ENCODE measurements at regions not wholly inside any gene's neighbourhood (a gene's known extent, or its start where the extent isn't known, plus 50 kb on each side); places are given as distances from the start of the nearest gene placed in this dataset.

DNA sequence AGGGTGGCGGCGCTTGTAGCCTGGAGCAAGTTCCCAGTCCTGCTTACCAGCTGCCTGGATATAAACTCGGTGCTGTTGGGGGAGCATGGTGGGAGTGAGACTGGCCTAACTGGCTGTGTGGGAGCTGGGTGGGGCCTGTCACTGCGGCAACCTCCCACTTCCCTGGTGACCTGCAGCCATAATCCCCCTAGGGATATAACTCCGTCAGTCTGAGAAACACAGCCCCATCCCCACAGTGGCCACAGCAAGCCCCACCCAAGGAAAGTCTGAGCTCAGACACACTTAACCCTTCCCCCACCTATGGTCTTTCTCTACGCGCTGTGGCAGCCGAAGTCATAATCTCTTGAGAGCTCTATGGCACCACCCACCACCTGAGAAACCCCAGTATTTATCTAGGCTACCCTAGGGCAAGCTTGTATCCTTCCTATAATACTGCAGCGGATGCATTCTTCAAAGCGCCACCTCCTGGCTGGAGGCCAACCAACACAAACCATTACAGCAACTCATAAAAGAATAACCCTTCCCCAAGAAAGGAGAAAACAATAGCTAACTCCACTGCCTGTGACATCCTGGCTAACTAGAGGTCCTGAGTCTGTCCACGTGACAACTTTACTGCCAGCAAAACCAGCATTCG is 57.4 kb downstream of the ZNF648 start:
- H3K36me3 ChIP-seq (ENCODE audit: control insufficient read depth, insufficient read depth, low read length): no peaks in the 10 kb centered on the region
- no peaks in the 10 kb centered on the region for H3K4me1 ChIP-seq
- TF ChIP-seq, protein P1, sequence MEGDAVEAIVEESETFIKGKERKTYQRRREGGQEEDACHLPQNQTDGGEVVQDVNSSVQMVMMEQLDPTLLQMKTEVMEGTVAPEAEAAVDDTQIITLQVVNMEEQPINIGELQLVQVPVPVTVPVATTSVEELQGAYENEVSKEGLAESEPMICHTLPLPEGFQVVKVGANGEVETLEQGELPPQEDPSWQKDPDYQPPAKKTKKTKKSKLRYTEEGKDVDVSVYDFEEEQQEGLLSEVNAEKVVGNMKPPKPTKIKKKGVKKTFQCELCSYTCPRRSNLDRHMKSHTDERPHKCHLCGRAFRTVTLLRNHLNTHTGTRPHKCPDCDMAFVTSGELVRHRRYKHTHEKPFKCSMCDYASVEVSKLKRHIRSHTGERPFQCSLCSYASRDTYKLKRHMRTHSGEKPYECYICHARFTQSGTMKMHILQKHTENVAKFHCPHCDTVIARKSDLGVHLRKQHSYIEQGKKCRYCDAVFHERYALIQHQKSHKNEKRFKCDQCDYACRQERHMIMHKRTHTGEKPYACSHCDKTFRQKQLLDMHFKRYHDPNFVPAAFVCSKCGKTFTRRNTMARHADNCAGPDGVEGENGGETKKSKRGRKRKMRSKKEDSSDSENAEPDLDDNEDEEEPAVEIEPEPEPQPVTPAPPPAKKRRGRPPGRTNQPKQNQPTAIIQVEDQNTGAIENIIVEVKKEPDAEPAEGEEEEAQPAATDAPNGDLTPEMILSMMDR (IDR thresholded peaks at IDR 0.05): no peak
- H3K4me3 ChIP-seq (ENCODE audit: low read depth, low read length): no peak overlapping the region
- H2AFZ ChIP-seq: no peak overlapping the region
- H3K9me3 ChIP-seq (ENCODE audit: control insufficient read depth, low read length): no peaks in the 10 kb centered on the region
- H3K27me3 ChIP-seq (ENCODE audit: control insufficient read depth, insufficient read depth, low read length): no peaks in the 10 kb centered on the region
- no peaks in the 10 kb centered on the region for H3K79me2 ChIP-seq
- no peak overlapping the region for H3K27ac ChIP-seq
- H3K4me2 ChIP-seq (ENCODE audit: low read length): no peak overlapping the region
- no peak overlapping the region for H3K9ac ChIP-seq

DNA sequence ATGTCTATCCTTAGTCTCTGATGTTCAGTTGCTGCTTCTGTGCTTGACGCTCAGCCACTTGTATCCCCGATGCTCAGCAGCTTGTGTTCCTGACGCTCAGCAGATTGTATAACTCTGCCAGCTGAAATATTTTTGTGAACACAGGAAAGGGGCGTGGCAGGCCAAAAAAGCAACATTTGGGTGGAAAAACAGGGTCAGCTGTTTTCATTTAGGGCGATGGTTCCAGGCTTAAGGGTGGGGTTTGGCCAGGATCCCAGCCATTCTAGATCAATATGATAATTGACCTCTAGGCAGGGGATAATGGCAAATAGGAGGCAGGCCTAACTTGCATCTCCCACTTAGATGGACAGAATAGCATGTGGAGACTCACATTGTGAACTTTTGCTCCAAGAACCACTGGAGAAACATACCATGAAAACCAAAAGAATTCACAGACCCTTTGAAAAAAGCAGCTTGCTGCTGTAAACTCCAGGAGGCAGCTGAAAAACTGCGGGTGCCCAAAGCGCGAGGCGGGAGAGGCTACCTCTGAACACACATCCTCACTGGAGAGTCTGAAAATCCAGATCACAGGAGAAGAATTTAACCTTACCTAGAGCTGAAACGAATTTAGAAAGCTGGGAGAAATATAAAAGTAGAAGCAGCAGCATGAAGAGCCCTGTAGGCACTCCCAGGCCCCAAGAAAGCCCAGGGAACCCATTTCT is 58.3 kb downstream of the ZNF648 start:
- no peak overlapping the region for H3K9ac ChIP-seq
- H3K36me3 ChIP-seq (ENCODE audit: control insufficient read depth, insufficient read depth, low read length): no peaks in the 10 kb centered on the region
- TF ChIP-seq, protein P1 (IDR thresholded peaks at IDR 0.05): no peak
- H3K79me2 ChIP-seq: no peaks in the 10 kb centered on the region
- no peak overlapping the region for H3K4me2 ChIP-seq (ENCODE audit: low read length)
- no peaks in the 10 kb centered on the region for H3K4me1 ChIP-seq
- no peak overlapping the region for H2AFZ ChIP-seq
- no peaks in the 10 kb centered on the region for H3K27me3 ChIP-seq (ENCODE audit: control insufficient read depth, insufficient read depth, low read length)
- no peak overlapping the region for H3K4me3 ChIP-seq (ENCODE audit: low read depth, low read length)
- H3K9me3 ChIP-seq (ENCODE audit: control insufficient read depth, low read length): no peaks in the 10 kb centered on the region
- H3K27ac ChIP-seq: no peak overlapping the region

DNA sequence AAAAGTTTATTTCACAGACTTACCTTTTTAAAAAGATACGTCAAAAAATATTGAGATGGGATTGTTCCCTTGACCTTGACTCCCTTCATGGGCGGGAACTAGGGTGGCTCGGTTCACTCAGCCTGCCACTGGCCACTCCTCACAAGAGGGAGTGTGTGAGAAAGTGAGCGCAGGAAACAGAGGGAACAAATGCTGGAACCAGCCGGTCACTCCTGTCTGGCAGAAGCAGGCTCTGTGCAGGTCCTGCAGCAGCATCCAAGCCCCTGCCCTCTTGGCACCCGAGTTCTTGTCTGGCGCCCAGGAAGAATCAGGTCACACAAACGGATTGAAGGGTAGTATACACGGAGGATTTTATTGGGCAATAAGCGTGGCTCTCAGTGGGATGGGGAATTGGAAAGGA is 58.9 kb downstream of the ZNF648 start:
- Histone ChIP-seq H3K27ac (no peak overlapping the region), H3K27me3 (ENCODE audit: control insufficient read depth, insufficient read depth, low read length) (no peaks in the 10 kb centered on the region), H3K4me2 (ENCODE audit: low read length) (no peak overlapping the region), H3K4me1 (no peaks in the 10 kb centered on the region), H3K36me3 (ENCODE audit: control insufficient read depth, insufficient read depth, low read length) (no peaks in the 10 kb centered on the region), H2AFZ (no peak overlapping the region), H3K4me3 (ENCODE audit: low read depth, low read length) (no peak overlapping the region), H3K9me3 (ENCODE audit: control insufficient read depth, low read length) (no peaks in the 10 kb centered on the region), H3K79me2 (no peaks in the 10 kb centered on the region), H3K9ac (no peak overlapping the region)
- TF ChIP-seq, protein P1 (IDR thresholded peaks at IDR 0.05): no peak

DNA sequence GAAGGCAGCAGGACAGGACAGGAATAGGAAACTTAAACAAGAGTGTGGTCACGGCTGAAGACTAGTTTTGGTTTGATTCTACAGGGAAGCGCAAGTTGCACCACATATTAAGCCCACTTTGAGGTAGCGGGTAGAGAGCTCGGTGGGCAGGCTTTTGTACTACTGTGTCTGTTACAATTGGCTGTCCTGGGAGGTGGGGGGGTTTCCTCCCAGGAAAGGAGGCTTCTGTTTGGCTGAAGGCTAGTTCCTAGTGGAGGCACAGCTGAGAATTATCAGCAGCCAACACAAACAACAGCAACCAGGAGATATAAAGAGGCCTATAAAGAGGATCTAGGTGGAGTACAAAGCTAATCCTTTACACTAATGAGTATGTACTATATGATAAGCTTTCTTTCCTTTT is 62.7 kb downstream of the ZNF648 start:
- Histone ChIP-seq H3K36me3 (ENCODE audit: control insufficient read depth, insufficient read depth, low read length) (no peaks in the 10 kb centered on the region), H3K4me1 (no peaks in the 10 kb centered on the region), H3K79me2 (no peaks in the 10 kb centered on the region), H3K9ac (no peak overlapping the region), H3K27ac (no peak overlapping the region), H3K9me3 (ENCODE audit: control insufficient read depth, low read length) (no peaks in the 10 kb centered on the region), H3K4me2 (ENCODE audit: low read length) (no peak overlapping the region), H2AFZ (no peak overlapping the region), H3K27me3 (ENCODE audit: control insufficient read depth, insufficient read depth, low read length) (no peaks in the 10 kb centered on the region), H3K4me3 (ENCODE audit: low read depth, low read length) (no peak overlapping the region)
- TF ChIP-seq, protein P1 (IDR thresholded peaks at IDR 0.05): no peak

DNA sequence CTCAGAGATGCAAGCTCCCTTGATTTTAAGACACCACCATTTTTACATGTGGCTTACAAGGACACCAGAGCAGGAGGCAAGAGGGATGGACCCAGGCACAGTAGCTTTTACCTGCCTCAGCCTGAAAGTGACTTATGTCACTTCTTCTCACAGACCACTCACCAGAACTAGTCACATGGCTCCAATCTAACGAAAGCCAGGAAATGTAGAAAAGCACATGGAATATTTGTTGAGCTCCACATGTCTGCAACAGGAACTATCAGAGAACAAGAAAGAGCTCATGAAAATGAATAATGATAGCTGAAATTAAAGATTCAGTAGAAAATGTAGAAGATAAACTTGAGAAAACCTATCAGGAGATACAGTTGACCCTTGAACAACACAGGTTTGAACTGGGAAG is 69.4 kb downstream of the ZNF648 start:
- H3K4me3 ChIP-seq (ENCODE audit: low read depth, low read length): no peak overlapping the region
- H3K79me2 ChIP-seq: no peaks in the 10 kb centered on the region
- no peak overlapping the region for H2AFZ ChIP-seq
- H3K9ac ChIP-seq: no peak overlapping the region
- TF ChIP-seq, protein P1 (IDR thresholded peaks at IDR 0.05): no peak
- H3K36me3 ChIP-seq (ENCODE audit: control insufficient read depth, insufficient read depth, low read length): no peaks in the 10 kb centered on the region
- no peak overlapping the region for H3K27ac ChIP-seq
- H3K4me1 ChIP-seq: no peaks in the 10 kb centered on the region
- H3K27me3 ChIP-seq (ENCODE audit: control insufficient read depth, insufficient read depth, low read length): no peaks in the 10 kb centered on the region
- H3K9me3 ChIP-seq (ENCODE audit: control insufficient read depth, low read length): no peaks in the 10 kb centered on the region
- H3K4me2 ChIP-seq (ENCODE audit: low read length): no peak overlapping the region
